ENCODE measurements at regions not wholly inside any gene's neighbourhood (a gene's known extent, or its start where the extent isn't known, plus 50 kb on each side); places are given as distances from the start of the nearest gene placed in this dataset.

GRCh38 chr2:67267241-67267640 is 129.9 kb upstream of the ETAA1 start:
- TF ChIP-seq CTCF (IDR thresholded peaks at IDR 0.05; ENCODE audit: low read length): no peak
- no peak for TF ChIP-seq EZH2phosphoT487 (IDR thresholded peaks at IDR 0.05; ENCODE audit: low read length)
- TF ChIP-seq EZH2 (optimal IDR thresholded peaks at IDR 0.05; ENCODE audit: low read depth, low read length): no peak

Measured in MM.1S (cell line).